HepG2 (cell line): ENCODE measurements at regions not wholly inside any gene's neighbourhood (a gene's known extent, or its start where the extent isn't known, plus 50 kb on each side); places are given as distances from the start of the nearest gene placed in this dataset.

ENCODE experiments used
- ATAC-seq: fragments of 200-7000 bp; cut with Tn5 transposase; 3 replicates; pipeline ENCODE4 v1.9.1; 2020; ENCODE audit warnings: mild to moderate bottlenecking, moderate library complexity
- BruUV-seq: library from RNA; stranded (reverse); fragments of 400-500 nt; replicated peaks from 2 replicates; lab custom pipeline; 2021; lab: Mats Ljungman, UMichigan
- CTCF ChIA-PET: fragments of 300-600 bp; formaldehyde crosslinking; extraction: SDS; loops from one replicate; lab custom pipeline; 2021; ENCODE audit warnings: low total read pairs, inconsistent platforms, low intra/inter-chr PET ratio; lab: Yijun Ruan, JAX
- POLR2A ChIA-PET: fragments of 350-600 bp; sonication (Branson Sonifier 250); formaldehyde crosslinking; loops from one replicate; lab custom pipeline; 2020; ENCODE audit warnings: antibody characterized with exemption, inconsistent platforms; lab: Yijun Ruan, JAX
- DNase-seq: peaks from one replicate; pipeline ENCODE4 v3.0.0-alpha.2; 2015; ENCODE audit warnings: low spot score
- FAIRE-seq: peaks from 3 replicates; lab custom pipeline; 2011; peaks lifted over from hg19 to GRCh38; lab: Jason Lieb, UNC
- H2AFZ ChIP-seq: one replicate; pipeline ENCODE4 v1.6.1; 2011; ENCODE audit warnings: low read length, inconsistent platforms
- H3K27ac ChIP-seq: fragments of 300-600 bp; 3 replicates; pipeline ENCODE4 v1.8.0; 2011; ENCODE audit warnings: mixed run types, mild to moderate bottlenecking, mixed read lengths, low read length, inconsistent platforms; ENCODE audit not compliant: insufficient read depth; ENCODE audit errors: extremely low read length
- H3K27me3 ChIP-seq, 2 experiments: fragments of 200-600 bp in 1 of 2; 2 replicates in 1 of 2; 3 replicates in 1 of 2; pipeline versions ENCODE4 v1.6.0 to v1.8.0; 2011; ENCODE audit warnings: low read length in 2 of 2, mild to moderate bottlenecking in 2 of 2, moderate library complexity in 2 of 2, inconsistent platforms in 1 of 2; ENCODE audit not compliant: insufficient read depth in 2 of 2, control insufficient read depth in 1 of 2
- H3K36me3 ChIP-seq, 2 experiments: fragments of 200-600 bp in 1 of 2; replicated peaks in 1 of 2; 2 replicates in 1 of 2; 3 replicates in 1 of 2; pipeline versions ENCODE4 v1.5.1 to v1.8.0; 2011; ENCODE audit warnings: low read length in 2 of 2, inconsistent platforms in 1 of 2; ENCODE audit not compliant: insufficient read depth in 2 of 2, control insufficient read depth in 1 of 2
- H3K4me1 ChIP-seq: 2 replicates; pipeline ENCODE4 v1.5.1; 2012; ENCODE audit warnings: low read length, inconsistent platforms; ENCODE audit not compliant: insufficient read depth
- H3K4me2 ChIP-seq: 2 replicates; pipeline ENCODE4 v1.6.0; 2011; ENCODE audit warnings: low read depth, low read length, inconsistent platforms
- H3K4me3 ChIP-seq, 3 experiments: fragments of 200-600 bp in 1 of 3; sonication (generic), shearing (Covaris generic) in 1 of 3; replicated peaks in 1 of 3; 2 replicates each; pipeline ENCODE4 v1.5.1; 2011 to 2016; ENCODE audit warnings: low read length in 3 of 3, inconsistent platforms in 2 of 3, low read depth in 2 of 3, mild to moderate bottlenecking in 2 of 3, control low read depth in 1 of 3, mixed read lengths in 1 of 3; ENCODE audit not compliant: insufficient read depth in 1 of 3
- H3K79me2 ChIP-seq: one replicate; pipeline ENCODE4 v1.6.1; 2011; ENCODE audit warnings: low read length, inconsistent platforms; ENCODE audit not compliant: insufficient read depth
- H3K9ac ChIP-seq: 2 replicates; pipeline ENCODE4 v1.6.0; 2011; ENCODE audit warnings: mild to moderate bottlenecking, low read depth, low read length, inconsistent platforms; ENCODE audit not compliant: insufficient read depth
- H3K9me3 ChIP-seq: 2 replicates; pipeline ENCODE4 v1.5.1; 2012; ENCODE audit warnings: mild to moderate bottlenecking, low read length
- H4K20me1 ChIP-seq: 2 replicates; pipeline ENCODE4 v1.6.0; 2011; ENCODE audit warnings: inconsistent platforms, mild to moderate bottlenecking, low read length, moderate library complexity; ENCODE audit not compliant: insufficient read depth
- ATF2 ChIP-seq: sonication (generic); formaldehyde crosslinking; IDR thresholded peaks from 2 replicates; pipeline ENCODE4 v1.4.0; 2020; ENCODE audit warnings: missing genetic modification reagents
- CEBPB ChIP-seq: IDR thresholded peaks from 2 replicates; pipeline ENCODE4 v1.6.1; 2011; ENCODE audit warnings: low read depth, low read length, improper control_type of control experiment, borderline replicate concordance
- HNRNPUL1 ChIP-seq: fragments of 200-400 bp; formaldehyde crosslinking; IDR thresholded peaks from 2 replicates; pipeline ENCODE4 v1.6.1; 2017; ENCODE audit warnings: low read depth, mild to moderate bottlenecking, low read length, moderate library complexity
- IKZF5 ChIP-seq: IDR thresholded peaks from 2 replicates; pipeline ENCODE4 v1.6.1; 2018; ENCODE audit warnings: missing genetic modification reagents, mild to moderate bottlenecking, missing compliant biosample characterization
- KDM6A ChIP-seq: IDR thresholded peaks from 2 replicates; pipeline ENCODE4 v1.6.1; 2016; ENCODE audit warnings: low read depth
- LCORL ChIP-seq, 2 experiments: fragments of 450-650 bp in 1 of 2; sonication (generic) in 1 of 2; formaldehyde crosslinking in 1 of 2; IDR thresholded peaks; 2 replicates each; pipeline versions ENCODE4 v1.5.0 to v1.6.1; 2017 to 2020; ENCODE audit warnings: antibody characterized with exemption in 1 of 2, missing genetic modification reagents in 1 of 2
- NFIC ChIP-seq: IDR thresholded peaks from 2 replicates; pipeline ENCODE4 v1.6.1; 2012; ENCODE audit warnings: mild to moderate bottlenecking, low read length, inconsistent platforms
- TFAP4 ChIP-seq: sonication (generic); IDR thresholded peaks from 2 replicates; pipeline ENCODE4 v1.6.1; 2016; ENCODE audit warnings: low read depth, borderline replicate concordance
- ZFP36L2 ChIP-seq: sonication (generic); formaldehyde crosslinking; IDR thresholded peaks from 2 replicates; pipeline ENCODE4 v1.4.0; 2020; ENCODE audit warnings: missing genetic modification reagents
- ZNF432 ChIP-seq: sonication (generic); formaldehyde crosslinking; IDR thresholded peaks from 2 replicates; pipeline ENCODE4 v1.5.0; 2020; ENCODE audit warnings: missing genetic modification reagents, mild to moderate bottlenecking, borderline replicate concordance
- ZNF468 ChIP-seq: sonication (generic); formaldehyde crosslinking; IDR thresholded peaks from 2 replicates; pipeline ENCODE4 v1.8.0; 2022; ENCODE audit warnings: mild to moderate bottlenecking, moderate library complexity, missing genetic modification reagents
- WGBS: methylation state at CpG from one replicate; pipeline ENCODE4 v1.1.6; 2017; ENCODE audit warnings: low lambda C conversion rate; 5-methylcytosine and 5-hydroxymethylcytosine counted together
- in situ Hi-C: cut with HindIII; loops from 2 replicates; pipeline ENCODE4 v1.10.0; 2017; ENCODE audit warnings: low pct_unique_long_range_greater_than_20kb; ENCODE audit not compliant: extremely low pct_ligation_motif_present
- intact Hi-C: fragments of 100-400 bp; cut with micrococcal nuclease; formaldehyde crosslinking; loops from one replicate; pipeline ENCODE4 v1.10.0; 2022; ENCODE audit not compliant: unreplicated experiment

- Histone ChIP-seq H3K27ac (no peak overlapping the region), H3K9me3 (peaks cover 20% of the 10 kb centered on the region), H2AFZ (no peak overlapping the region), H3K79me2 (no peaks in the 10 kb centered on the region), H3K36me3 (no peaks in the 10 kb centered on the region), H4K20me1 (no peaks in the 10 kb centered on the region), H3K4me1 (no peaks in the 10 kb centered on the region), H3K9ac (no peak overlapping the region), H3K4me3 (no peak overlapping the region), H3K4me2 (no peak overlapping the region), H3K27me3 (no peaks in the 10 kb centered on the region)
- ChIA-PET POLR2A (no interaction called here), CTCF (no interaction called here)
- no TSS peak for BruUV-seq
- 12% methylated on average over 7 of the region's 7 CpGs for WGBS
- FAIRE-seq (no peak), ATAC-seq (no peak), DNase-seq (no peak)
- in situ Hi-C loops (no loop called here), intact Hi-C loops (no loop called here)
- no peak for TF ChIP-seq ZFP36L2 (CRISPR knock-in tag)
- no peak for TF ChIP-seq KDM6A (CRISPR knock-in tag)
- no peak for TF ChIP-seq HNRNPUL1
- TF ChIP-seq CEBPB, result no peak
- TF ChIP-seq IKZF5, result no peak
- TF ChIP-seq ZNF468, result no peak
- no peak for TF ChIP-seq ATF2 (CRISPR knock-in tag)
- no peak for TF ChIP-seq TFAP4
- no peak for TF ChIP-seq NFIC
- TF ChIP-seq ZNF432 (CRISPR knock-in tag), result no peak
- no peak for TF ChIP-seq LCORL (IDR thresholded peaks at IDR 0.05)
- no peak for TF ChIP-seq LCORL (CRISPR knock-in tag; IDR thresholded peaks at IDR 0.05)
Observed at GRCh38 chrX:122270809-122271494, 913.1 kb upstream of the GRIA3 start.
